ENCODE measurements at regions not wholly inside any gene's neighbourhood (a gene's known extent, or its start where the extent isn't known, plus 50 kb on each side); places are given as distances from the start of the nearest gene placed in this dataset.

GRCh38 chr2:137812517-137812916 lies 151.8 kb upstream of the HNMT start:
- no peak for TF ChIP-seq CTCF (IDR thresholded peaks at IDR 0.05)
- TF ChIP-seq POLR2A (IDR thresholded peaks at IDR 0.05): no peak

All from ovary (tissue), 3 donors.